SK-N-SH (cell line): ENCODE measurements at regions not wholly inside any gene's neighbourhood (a gene's known extent, or its start where the extent isn't known, plus 50 kb on each side); places are given as distances from the start of the nearest gene placed in this dataset.
A peak's percentile ranks its signal among the peaks of the same experiment; 100 is the strongest.

Experiments used
- CTCF ChIA-PET: fragments of 300-600, 350-600 bp; formaldehyde crosslinking; extraction: SDS; loops from one replicate; lab custom pipeline; 2021; lab: Yijun Ruan, JAX
- POLR2A ChIA-PET: fragments of 350-600 bp; sonication (Branson Sonifier 250); formaldehyde crosslinking; extraction: SDS; loops from one replicate; lab custom pipeline; 2020; ENCODE audit warnings: antibody characterized with exemption, inconsistent platforms; lab: Yijun Ruan, JAX
- DNase-seq: peaks from one replicate; pipeline ENCODE4 v3.0.0; 2012
- H2AFZ ChIP-seq: fragments of 200-600 bp; sonication (generic); 2 replicates; pipeline ENCODE4 v1.8.1; 2016; ENCODE audit warnings: antibody characterized with exemption, mild to moderate bottlenecking, low read depth
- H3F3A ChIP-seq: fragments of 200-600 bp; sonication (generic); replicated peaks from 2 replicates; pipeline ENCODE3; 2016; ENCODE audit warnings: antibody characterized with exemption, mild to moderate bottlenecking; ENCODE audit not compliant: insufficient read depth
- H3K27ac ChIP-seq, 2 experiments: fragments of 200-500 bp in 1 of 2; fragments of 200-600 bp in 1 of 2; sonication (Bioruptor generic) in 1 of 2; sonication (generic), shearing (Covaris generic) in 1 of 2; 2 replicates each; pipeline versions ENCODE4 v1.5.1 to v1.6.1; 2014 to 2016; ENCODE audit warnings: low read depth in 2 of 2, inconsistent platforms in 1 of 2, low read length in 1 of 2, mild to moderate bottlenecking in 1 of 2, mixed read lengths in 1 of 2
- H3K27me3 ChIP-seq: fragments of 200-600 bp; sonication (generic), shearing (Covaris generic); 2 replicates; pipeline ENCODE4 v1.6.1; 2016; ENCODE audit warnings: mixed run types; ENCODE audit not compliant: insufficient read depth
- H3K36me3 ChIP-seq, 2 experiments: fragments of 200-500 bp in 1 of 2; fragments of 200-600 bp in 1 of 2; sonication (Bioruptor generic) in 1 of 2; sonication (generic) in 1 of 2; replicated peaks in 1 of 2; 2 replicates each; pipeline versions ENCODE3 to v1.5.1; 2014 to 2016; ENCODE audit warnings: low read length in 1 of 2, mild to moderate bottlenecking in 1 of 2; ENCODE audit not compliant: insufficient read depth in 2 of 2, control insufficient read depth in 1 of 2
- H3K4me1 ChIP-seq, 2 experiments: fragments of 200-500 bp in 1 of 2; fragments of 200-600 bp in 1 of 2; sonication (Bioruptor generic) in 1 of 2; sonication (generic), shearing (Covaris generic) in 1 of 2; 2 replicates each; pipeline versions ENCODE4 v1.5.1 to v1.6.1; 2014 to 2016; ENCODE audit warnings: low read depth in 1 of 2, low read length in 1 of 2, mixed run types in 1 of 2; ENCODE audit not compliant: insufficient read depth in 2 of 2, control insufficient read depth in 1 of 2
- H3K4me2 ChIP-seq: fragments of 200-600 bp; sonication (generic), shearing (Covaris generic); 2 replicates; pipeline ENCODE4 v1.6.1; 2017; ENCODE audit warnings: mixed run types
- H3K4me3 ChIP-seq, 2 experiments: fragments of 200-500 bp in 1 of 2; fragments of 200-600 bp in 1 of 2; sonication (Bioruptor generic) in 1 of 2; sonication (generic), shearing (Covaris generic) in 1 of 2; 2 replicates each; pipeline versions ENCODE4 v1.5.1 to v1.8.1; 2014 to 2016; ENCODE audit warnings: low read depth in 2 of 2, inconsistent platforms in 1 of 2, low read length in 1 of 2, mild to moderate bottlenecking in 1 of 2, mixed read lengths in 1 of 2, moderate library complexity in 1 of 2
- H3K79me2 ChIP-seq: fragments of 200-600 bp; sonication (generic); 2 replicates; pipeline ENCODE4 v1.8.1; 2017; ENCODE audit warnings: mild to moderate bottlenecking; ENCODE audit not compliant: insufficient read depth
- H3K9ac ChIP-seq: fragments of 200-600 bp; sonication (generic); 2 replicates; pipeline ENCODE4 v1.6.1; 2017; ENCODE audit warnings: mixed run types
- H3K9me2 ChIP-seq: fragments of 200-600 bp; sonication (generic); 2 replicates; pipeline ENCODE4 v1.6.1; 2017; ENCODE audit warnings: mixed run types
- H3K9me3 ChIP-seq: fragments of 200-600 bp; sonication (generic); 2 replicates; pipeline ENCODE4 v1.6.1; 2017; ENCODE audit warnings: mixed run types, mild to moderate bottlenecking, moderate library complexity
- H4K20me1 ChIP-seq: fragments of 200-600 bp; sonication (generic); 2 replicates; pipeline ENCODE4 v1.6.1; 2017; ENCODE audit warnings: mild to moderate bottlenecking, mixed run types; ENCODE audit not compliant: insufficient read depth
- CHD2 ChIP-seq: fragments of 150-350 bp; IDR thresholded peaks from 2 replicates; pipeline ENCODE4 v1.6.1; 2018; ENCODE audit warnings: low read length; ENCODE audit not compliant: partially characterized antibody
- ELF1 ChIP-seq: IDR thresholded peaks from 2 replicates; pipeline ENCODE4 v1.4.0; 2012
- EP300 ChIP-seq, 2 experiments: IDR thresholded peaks; 2 replicates each; pipeline versions ENCODE4 v1.4.0 to v1.6.1; 2012; ENCODE audit warnings: borderline replicate concordance in 1 of 2, low read depth in 1 of 2, low read length in 1 of 2
- EZH2phosphoT487 ChIP-seq: fragments of 200-600 bp; sonication (generic); IDR thresholded peaks from 2 replicates; pipeline ENCODE4 v1.6.1; 2017; ENCODE audit warnings: low read depth, mixed run types, mild to moderate bottlenecking, antibody characterized with exemption, moderate library complexity, borderline replicate concordance
- FOSL2 ChIP-seq: IDR thresholded peaks from 2 replicates; pipeline ENCODE4 v1.4.0; 2012; ENCODE audit warnings: low read depth, mild to moderate bottlenecking, moderate library complexity, borderline replicate concordance
- FOXJ3 ChIP-seq: sonication (generic); formaldehyde crosslinking; IDR thresholded peaks from 2 replicates; pipeline ENCODE4 v1.5.1; 2020; ENCODE audit warnings: mild to moderate bottlenecking, missing genetic modification reagents
- FOXM1 ChIP-seq: IDR thresholded peaks from 2 replicates; pipeline ENCODE4 v1.4.0; 2012; ENCODE audit warnings: low read depth, mild to moderate bottlenecking
- GABPA ChIP-seq: IDR thresholded peaks from 2 replicates; pipeline ENCODE4 v1.4.0; 2012; ENCODE audit warnings: low read depth, mild to moderate bottlenecking
- GATA2 ChIP-seq: sonication (generic); formaldehyde crosslinking; IDR thresholded peaks from 2 replicates; pipeline ENCODE4 v1.5.0; 2020; ENCODE audit warnings: mild to moderate bottlenecking, missing genetic modification reagents
- IRF3 ChIP-seq: fragments of 150-350 bp; IDR thresholded peaks from 2 replicates; pipeline ENCODE4 v1.6.1; 2016; ENCODE audit warnings: mild to moderate bottlenecking, low read depth, low read length
- JUND ChIP-seq: IDR thresholded peaks from 2 replicates; pipeline ENCODE4 v1.4.0; 2012
- MAX ChIP-seq: IDR thresholded peaks from 2 replicates; pipeline ENCODE4 v1.4.0; 2012; ENCODE audit warnings: low read depth
- MEF2A ChIP-seq: IDR thresholded peaks from 2 replicates; pipeline ENCODE4 v1.4.0; 2012; ENCODE audit warnings: low read depth, borderline replicate concordance
- MXI1 ChIP-seq: IDR thresholded peaks from 2 replicates; pipeline ENCODE4 v1.6.1; 2012; ENCODE audit warnings: mild to moderate bottlenecking, low read depth, low read length, improper control_type of control experiment
- NRF1 ChIP-seq: IDR thresholded peaks from 2 replicates; pipeline ENCODE4 v1.6.1; 2012; ENCODE audit warnings: low read depth, mild to moderate bottlenecking, low read length
- POLR2AphosphoS5 ChIP-seq: IDR thresholded peaks from 2 replicates; pipeline ENCODE4 v1.6.1; 2012; ENCODE audit warnings: low read depth, low read length
- RAD21 ChIP-seq: IDR thresholded peaks from 2 replicates; pipeline ENCODE4 v1.6.1; 2012; ENCODE audit warnings: mild to moderate bottlenecking, low read length
- RFX5 ChIP-seq: IDR thresholded peaks from 2 replicates; pipeline ENCODE4 v1.6.1; 2012; ENCODE audit warnings: mild to moderate bottlenecking, improper control_type of control experiment, low read length
- SIN3A ChIP-seq: IDR thresholded peaks from 2 replicates; pipeline ENCODE4 v1.6.1; 2012; ENCODE audit warnings: low read depth, mild to moderate bottlenecking, low read length, moderate library complexity, borderline replicate concordance
- SMC3 ChIP-seq: IDR thresholded peaks from 2 replicates; pipeline ENCODE4 v1.6.1; 2012; ENCODE audit warnings: low read depth, low read length, improper control_type of control experiment
- TCF12 ChIP-seq: IDR thresholded peaks from 2 replicates; pipeline ENCODE4 v1.4.0; 2012
- YY1 ChIP-seq: IDR thresholded peaks from 2 replicates; pipeline ENCODE4 v1.4.0; 2012; ENCODE audit warnings: low read depth, mild to moderate bottlenecking
- ZBTB33 ChIP-seq: IDR thresholded peaks from 2 replicates; pipeline ENCODE4 v1.4.0; 2012; ENCODE audit warnings: low read depth, borderline replicate concordance
- WGBS: methylation state at CpG from one replicate; pipeline ENCODE4 v1.1.6; 2017; ENCODE audit warnings: low lambda C conversion rate; 5-methylcytosine and 5-hydroxymethylcytosine counted together

GRCh38 chr18:25503567-25504081 is 151.7 kb upstream of the ZNF521 start:
- Histone ChIP-seq H4K20me1 (no peaks in the 10 kb centered on the region), H3K9ac (peak overlapping the region; percentile 9; the same call in 1 of the 2 replicates), H3K9me2 (no peaks in the 10 kb centered on the region), H3K79me2 (no peaks in the 10 kb centered on the region), H3K4me2 (peak overlapping the region; percentile 78)
- 0% methylated on average over 11 of the region's 11 CpGs for WGBS
- CTCF ChIA-PET, result interaction anchor here (1.0 kb wide), 2 partner anchors 20 to 156 kb away, joined by 3 to 4 read pairs; no protein-coding TSS in a partner anchor
- TF ChIP-seq IRF3 (no peak), FOXM1 (no peak), SMC3 (peak; percentile 24), RFX5 (peak; percentile 53; the same call in 1 of the 2 replicates), EZH2phosphoT487 (no peak), NRF1 (no peak), GATA2 (CRISPR knock-in tag) (peak; percentile 28; the same call in 1 of the 2 replicates), TCF12 (no peak; the same call in 1 of the 2 replicates), SIN3A (0 out of 2 replicates have a peak, but pooled peaks have one; percentile 49), ELF1 (peak; percentile 97), MAX (peak; percentile 67; the same call in 1 of the 2 replicates), RAD21 (no peak; the same call in none of the 2 replicates), POLR2AphosphoS5 (no peak), FOSL2 (no peak), MEF2A (no peak), MXI1 (peak; percentile 57; the same call in 1 of the 2 replicates), EP300 (IDR thresholded peaks at IDR 0.05; ENCODE audit: borderline replicate concordance in 1 of 2, low read depth in 1 of 2, low read length in 1 of 2) (peak in 1 of 2 experiments; percentile 30; a peak in 1 of 4 replicates), CHD2 (peak; percentile 72), FOXJ3 (peak; percentile 47; the same call in 1 of the 2 replicates), ZBTB33 (no peak), GABPA (peak; percentile 54), YY1 (peak; percentile 45; the same call in 1 of the 2 replicates), JUND (peak; percentile 54)
- TF ChIP-seq, all 33 proteins: peak for 13
- peak overlapping the region; percentile 91 for H2AFZ ChIP-seq
- peak overlapping the region; percentile 61 to 67 for H3K4me3 ChIP-seq
- DNase-seq, result peak; percentile 59
- POLR2A ChIA-PET, result no interaction called here
- no peaks in the 10 kb centered on the region for H3K36me3 ChIP-seq
- peak overlapping the region in 1 of 2 experiments; percentile 86; a peak in 2 of 4 replicates for H3K27ac ChIP-seq
- H3K9me3 ChIP-seq, result no peaks in the 10 kb centered on the region
- no peaks in the 10 kb centered on the region for H3K27me3 ChIP-seq
- H3F3A ChIP-seq, result no peaks in the 10 kb centered on the region
- H3K4me1 ChIP-seq, result no peaks in the 10 kb centered on the region
